DND-41 (cell line): ENCODE measurements at regions not wholly inside any gene's neighbourhood (a gene's known extent, or its start where the extent isn't known, plus 50 kb on each side); places are given as distances from the start of the nearest gene placed in this dataset.

Experiments
- CTCF ChIP-seq: IDR thresholded peaks from 2 replicates; pipeline ENCODE4 v1.5.1; 2012; ENCODE audit warnings: borderline replicate concordance, low read length, moderate library complexity, mild to moderate bottlenecking; ENCODE audit not compliant: poor library complexity, severe bottlenecking; ENCODE audit errors: extremely low read depth
- EZH2 ChIP-seq: IDR thresholded peaks from 3 replicates; pipeline ENCODE4 v1.6.1; 2012; ENCODE audit warnings: borderline replicate concordance, low read depth, mild to moderate bottlenecking, moderate library complexity, low read length, inconsistent platforms; ENCODE audit not compliant: severe bottlenecking

DNA sequence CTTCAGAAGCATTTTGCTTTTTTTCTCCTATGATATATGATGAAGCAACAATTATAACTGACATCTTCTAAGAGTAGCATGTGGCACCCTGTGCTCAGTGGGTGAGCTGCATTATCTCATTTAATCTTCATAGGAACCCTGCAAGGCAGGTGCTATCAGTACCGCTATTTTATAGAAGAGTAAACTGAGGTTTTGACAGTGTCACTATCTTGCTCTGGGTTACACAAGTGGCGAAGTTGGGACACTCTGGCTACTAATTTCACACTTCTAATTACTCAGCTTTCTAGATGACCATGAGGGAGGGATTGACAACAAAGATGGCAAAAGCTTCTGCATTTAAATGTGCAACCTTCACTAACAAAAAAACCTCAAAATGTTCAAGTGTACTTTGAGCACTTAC is 76.9 kb upstream of the CAMK2D start:
- no peak for TF ChIP-seq CTCF
- no peak for TF ChIP-seq EZH2
